Esophagus squamous epithelium (tissue), 5 donors: ENCODE measurements at regions not wholly inside any gene's neighbourhood (a gene's known extent, or its start where the extent isn't known, plus 50 kb on each side); places are given as distances from the start of the nearest gene placed in this dataset.
"Not testable (repeated sequence)": the region's sequence is repeated elsewhere in the genome, so short reads cannot be mapped to it uniquely, and the experiment has no call there.

Experiments used
- DNase-seq: peaks from one replicate; lab custom pipeline; 2025; lab: John Stamatoyannopoulos, UW
- H3K27ac ChIP-seq, 4 donors: fragments of 200-600 bp; sonication (generic); one replicate each; pipeline ENCODE4 v1.5.1; 2016 to 2019; ENCODE audit warnings: mild to moderate bottlenecking in 1 of 4
- H3K27me3 ChIP-seq, 4 donors: fragments of 200-600 bp; sonication (generic); 1 replicate in 3 of 4; 2 replicates in 1 of 4; pipeline versions ENCODE4 v1.5.1 to v1.6.0; 2017 to 2021; ENCODE audit warnings: antibody characterized with exemption in 1 of 4
- H3K36me3 ChIP-seq, 3 donors: fragments of 200-600 bp; sonication (generic); one replicate each; pipeline ENCODE4 v1.5.1; 2016 to 2019
- H3K4me1 ChIP-seq, 3 donors: fragments of 200-600 bp; sonication (generic); one replicate each; pipeline ENCODE4 v1.5.1; 2017 to 2019
- H3K4me3 ChIP-seq, 4 donors: fragments of 200-600 bp; sonication (generic); 1 replicate in 3 of 4; 2 replicates in 1 of 4; pipeline ENCODE4 v1.5.1; 2016 to 2019; ENCODE audit warnings: mild to moderate bottlenecking in 2 of 4, moderate library complexity in 1 of 4
- H3K9me3 ChIP-seq, 3 donors: fragments of 200-600 bp; sonication (generic); one replicate each; pipeline ENCODE4 v1.5.1; 2016 to 2019
- POLR2A ChIP-seq, 4 donors: fragments of 450-650 bp; IDR thresholded peaks; one replicate each; pipeline ENCODE4 v1.6.1; 2017; ENCODE audit warnings: antibody characterized with exemption in 4 of 4, mild to moderate bottlenecking in 4 of 4, moderate library complexity in 3 of 4
- WGBS, 2 donors: methylation state at CpG; one replicate each; pipeline ENCODE4 v1.1.5; 2018; 5-methylcytosine and 5-hydroxymethylcytosine counted together
- intact Hi-C: fragments of 100-400 bp; cut with DNase I; formaldehyde crosslinking; loops from one replicate; pipeline ENCODE4 v1.15.0; 2022
- TF ChIP-seq, protein P1 (sequence below), 6 experiments: fragments of 450-650 bp in 4 of 6; fragments of 200-600 bp in 2 of 6; sonication (generic) in 2 of 6; IDR thresholded peaks; one replicate each; pipeline ENCODE4 v1.5.1; 2016 to 2019; ENCODE audit warnings: antibody characterized with exemption in 6 of 6, mild to moderate bottlenecking in 4 of 6, moderate library complexity in 4 of 6
- donor health status: DM: yes; HTN: yes; CAD: no.

DNA sequence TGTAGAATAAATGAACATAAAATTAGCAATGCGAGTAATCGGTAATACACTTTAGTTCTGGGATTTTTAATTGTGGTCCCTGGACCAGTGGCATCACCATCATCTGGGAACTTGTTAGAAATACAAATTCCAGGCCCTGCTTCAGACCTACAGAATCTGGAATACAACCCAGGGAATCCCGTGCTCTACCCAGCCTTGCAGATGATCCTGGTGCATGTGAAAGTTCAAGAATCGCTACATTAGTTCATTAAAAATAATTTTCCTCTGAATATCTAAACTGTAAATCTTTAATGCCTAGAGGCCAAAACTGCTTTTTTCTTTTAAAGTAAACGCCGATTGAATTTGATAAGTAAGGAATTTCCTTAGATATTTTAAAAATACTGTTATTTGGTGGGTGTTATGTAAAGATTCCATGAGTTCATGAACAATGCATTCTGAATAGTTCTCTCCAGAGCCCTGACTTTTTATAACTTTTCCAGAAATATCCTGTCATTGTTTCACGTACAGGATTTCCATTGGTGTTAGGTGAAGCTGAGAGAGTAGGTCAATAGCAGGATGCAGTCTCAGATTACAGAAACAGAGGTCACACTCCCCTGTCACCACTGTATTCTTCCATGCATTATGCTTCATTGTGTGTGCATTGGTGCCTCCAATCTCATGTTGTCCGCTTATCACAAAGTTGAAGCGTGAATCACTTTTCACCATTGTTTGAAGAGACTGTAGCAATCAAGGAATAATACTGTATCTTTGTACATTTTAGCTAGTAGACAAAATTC is 596.5 kb upstream of the KLF12 start:
- Histone ChIP-seq H3K27me3 (no peaks in the 10 kb centered on the region), H3K9me3 (no peaks in the 10 kb centered on the region), H3K4me3 (no peak overlapping the region), H3K27ac (no peak overlapping the region), H3K36me3 (no peaks in the 10 kb centered on the region), H3K4me1 (no peaks in the 10 kb centered on the region)
- intact Hi-C loops = no loop called here
- WGBS, 2 donors = 72 to 89% methylated on average over 9 of the region's 9 CpGs
- TF ChIP-seq, protein P1, sequence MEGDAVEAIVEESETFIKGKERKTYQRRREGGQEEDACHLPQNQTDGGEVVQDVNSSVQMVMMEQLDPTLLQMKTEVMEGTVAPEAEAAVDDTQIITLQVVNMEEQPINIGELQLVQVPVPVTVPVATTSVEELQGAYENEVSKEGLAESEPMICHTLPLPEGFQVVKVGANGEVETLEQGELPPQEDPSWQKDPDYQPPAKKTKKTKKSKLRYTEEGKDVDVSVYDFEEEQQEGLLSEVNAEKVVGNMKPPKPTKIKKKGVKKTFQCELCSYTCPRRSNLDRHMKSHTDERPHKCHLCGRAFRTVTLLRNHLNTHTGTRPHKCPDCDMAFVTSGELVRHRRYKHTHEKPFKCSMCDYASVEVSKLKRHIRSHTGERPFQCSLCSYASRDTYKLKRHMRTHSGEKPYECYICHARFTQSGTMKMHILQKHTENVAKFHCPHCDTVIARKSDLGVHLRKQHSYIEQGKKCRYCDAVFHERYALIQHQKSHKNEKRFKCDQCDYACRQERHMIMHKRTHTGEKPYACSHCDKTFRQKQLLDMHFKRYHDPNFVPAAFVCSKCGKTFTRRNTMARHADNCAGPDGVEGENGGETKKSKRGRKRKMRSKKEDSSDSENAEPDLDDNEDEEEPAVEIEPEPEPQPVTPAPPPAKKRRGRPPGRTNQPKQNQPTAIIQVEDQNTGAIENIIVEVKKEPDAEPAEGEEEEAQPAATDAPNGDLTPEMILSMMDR (IDR thresholded peaks at IDR 0.05) = no peak
- no peak for TF ChIP-seq POLR2A (IDR thresholded peaks at IDR 0.05)
- no peak for DNase-seq

DNA sequence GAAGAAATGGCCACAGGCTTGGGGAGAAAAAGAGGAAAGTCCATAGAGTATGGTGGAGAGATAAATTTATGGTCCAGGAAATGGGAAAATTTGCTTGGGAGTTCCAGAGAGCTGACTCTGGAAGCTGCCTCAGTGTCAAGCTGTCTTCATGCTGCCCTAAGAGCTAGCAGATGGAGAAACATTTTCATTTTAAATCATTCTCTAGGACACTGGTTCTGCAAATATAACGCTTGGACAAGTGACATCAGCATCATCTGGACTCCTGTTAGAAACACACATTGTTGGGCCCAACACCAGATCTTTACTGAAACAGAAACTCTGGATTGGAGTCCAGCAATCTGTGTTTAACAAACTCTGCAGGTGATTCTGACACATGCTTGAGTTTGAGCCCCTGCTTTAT is 592.0 kb upstream of the KLF12 start:
- no peak overlapping the region for H3K4me3 ChIP-seq
- H3K27me3 ChIP-seq = no peaks in the 10 kb centered on the region
- intact Hi-C loops = no loop called here
- no peaks in the 10 kb centered on the region for H3K4me1 ChIP-seq
- WGBS, 2 donors = 91 to 92% methylated on average over 1 of the region's 1 CpG
- no peak overlapping the region for H3K27ac ChIP-seq
- no peak for TF ChIP-seq POLR2A (IDR thresholded peaks at IDR 0.05)
- TF ChIP-seq, protein P1 (IDR thresholded peaks at IDR 0.05) = no peak
- no peak for DNase-seq
- no peaks in the 10 kb centered on the region for H3K9me3 ChIP-seq
- H3K36me3 ChIP-seq = no peaks in the 10 kb centered on the region

DNA sequence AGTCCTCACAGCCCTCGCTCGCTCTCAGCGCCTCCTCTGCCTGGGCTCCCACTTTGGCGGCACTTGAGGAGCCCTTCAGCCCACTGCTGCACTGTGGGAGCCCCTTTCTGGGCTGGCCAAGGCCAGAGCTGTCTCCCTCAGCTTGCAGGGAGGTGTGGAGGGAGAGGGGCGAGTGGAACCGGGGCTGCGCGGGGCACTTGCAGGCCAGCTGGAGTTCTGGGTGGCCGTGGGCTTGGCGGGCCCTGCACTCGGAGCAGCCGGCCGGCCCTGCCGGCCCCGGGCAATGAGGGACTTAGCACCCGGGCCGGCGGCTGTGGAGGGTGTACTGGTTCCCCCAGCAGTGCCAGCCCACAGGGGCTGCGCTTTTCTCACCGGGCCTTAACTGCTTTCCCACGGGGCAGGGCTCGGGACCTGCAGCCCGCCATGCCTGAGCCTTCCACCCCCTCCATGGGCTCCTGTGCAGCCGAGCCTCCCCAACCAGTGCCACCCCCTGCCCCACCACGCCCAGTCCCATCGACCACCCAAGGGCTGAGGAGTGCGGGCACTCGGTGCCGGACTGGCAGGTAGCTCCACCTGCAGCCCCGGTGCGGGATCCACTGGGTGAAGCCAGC is 584.1 kb upstream of the KLF12 start:
- H3K36me3 ChIP-seq, DNase-seq, intact Hi-C loops, H3K4me1 ChIP-seq, H3K9me3 ChIP-seq, H3K4me3 ChIP-seq, H3K27me3 ChIP-seq, H3K27ac ChIP-seq: not testable (repeated sequence)
- WGBS, 2 donors = 100% methylated on average over 1 to 7 of the region's 31 CpGs

DNA sequence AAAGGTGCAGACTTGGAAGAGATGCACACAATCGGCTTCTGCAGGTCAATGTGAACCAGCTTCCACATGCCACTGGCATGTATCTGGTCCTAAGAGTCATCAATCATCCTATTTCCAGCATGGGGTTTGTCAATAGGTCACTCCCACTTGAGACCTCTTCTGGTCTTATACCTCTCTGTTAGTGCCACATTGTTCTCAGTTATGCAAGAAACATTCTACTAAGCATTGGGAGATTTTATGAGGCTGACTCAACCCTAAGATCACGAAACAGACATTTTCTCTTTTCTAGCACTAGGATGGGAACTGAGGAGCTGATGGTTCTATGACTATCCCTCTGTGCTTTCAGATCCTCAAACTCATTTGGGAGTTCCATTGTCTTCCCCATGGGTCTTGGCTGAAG is 581.5 kb upstream of the KLF12 start:
- Histone ChIP-seq H3K27me3 (no peaks in the 10 kb centered on the region), H3K9me3 (peaks cover 0 to 7% (median 0%) of the 10 kb centered on the region in 3 donors), H3K4me1 (no peaks in the 10 kb centered on the region), H3K4me3 (no peak overlapping the region), H3K36me3 (no peaks in the 10 kb centered on the region), H3K27ac (no peak overlapping the region)
- TF ChIP-seq POLR2A (IDR thresholded peaks at IDR 0.05) = no peak
- TF ChIP-seq, protein P1 (IDR thresholded peaks at IDR 0.05) = no peak
- 49 to 74% methylated on average over 2 of the region's 2 CpGs for WGBS, 2 donors
- no peak for DNase-seq
- intact Hi-C loops = no loop called here

DNA sequence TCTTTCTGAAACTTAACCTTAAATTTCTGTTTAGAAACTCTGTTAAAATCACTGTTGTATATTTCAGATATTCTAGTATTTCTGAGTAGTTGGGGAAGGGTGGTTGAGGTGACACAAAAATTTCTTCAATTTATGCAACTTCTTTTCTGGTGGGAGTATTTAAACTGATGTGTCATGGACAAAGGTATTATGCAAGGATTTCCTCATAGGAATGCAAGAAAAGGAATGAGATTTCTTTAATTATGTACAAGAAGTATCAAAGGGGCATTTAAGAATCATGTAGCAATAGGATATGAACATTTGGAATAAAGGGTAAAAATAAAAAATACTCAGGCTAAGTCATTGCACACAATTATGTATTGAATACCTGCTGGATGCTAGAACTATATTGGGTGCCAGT is 575.8 kb upstream of the KLF12 start:
- H3K4me1 ChIP-seq = no peaks in the 10 kb centered on the region
- H3K27me3 ChIP-seq = no peaks in the 10 kb centered on the region
- intact Hi-C loops = no loop called here
- no peak overlapping the region for H3K27ac ChIP-seq
- no peak for DNase-seq
- no peaks in the 10 kb centered on the region for H3K9me3 ChIP-seq
- H3K4me3 ChIP-seq = no peak overlapping the region
- TF ChIP-seq, protein P1 (IDR thresholded peaks at IDR 0.05) = no peak
- no peak for TF ChIP-seq POLR2A (IDR thresholded peaks at IDR 0.05)
- H3K36me3 ChIP-seq = no peaks in the 10 kb centered on the region
